B cell (primary cell): ENCODE measurements at regions not wholly inside any gene's neighbourhood (a gene's known extent, or its start where the extent isn't known, plus 50 kb on each side); places are given as distances from the start of the nearest gene placed in this dataset.

Experiments used
- ATAC-seq: fragments of 200-7000 bp; cut with Tn5 transposase; one replicate; pipeline ENCODE4 v1.10.0; 2021; ENCODE audit warnings: low read depth, mild to moderate bottlenecking, moderate number of reproducible peaks, moderate library complexity
- CTCF ChIA-PET: fragments of 350-600 bp; sonication (Branson Sonifier 250); formaldehyde crosslinking; loops from one replicate; lab custom pipeline; 2021; ENCODE audit warnings: antibody characterized with exemption, inconsistent platforms; lab: Charles Lee
- POLR2A ChIA-PET: fragments of 350-600 bp; sonication (Branson Sonifier 250); formaldehyde crosslinking; loops from one replicate; lab custom pipeline; 2021; ENCODE audit warnings: antibody characterized with exemption; lab: Charles Lee
- DNase-seq: peaks from one replicate; pipeline ENCODE4 v3.0.0; 2013
- H2AFZ ChIP-seq: 2 replicates; pipeline ENCODE4 v1.6.1; 2012; ENCODE audit warnings: mild to moderate bottlenecking, low read depth, low read length; ENCODE audit not compliant: insufficient read depth, poor library complexity, severe bottlenecking
- H3K27ac ChIP-seq, 2 donors: 1 replicate in 1 of 2; 2 replicates in 1 of 2; pipeline ENCODE4 v1.5.1; 2012 to 2013; ENCODE audit warnings: low read length in 2 of 2, mild to moderate bottlenecking in 2 of 2, moderate library complexity in 1 of 2
- H3K27me3 ChIP-seq, 4 experiments: fragments of 200-600 bp in 1 of 4; sonication (generic) in 1 of 4; replicated peaks in 1 of 4; 1 replicate in 2 of 4; 2 replicates in 2 of 4; pipeline versions ENCODE4 v1.6.1 to v1.7.0; 2013 to 2016; ENCODE audit warnings: low read length in 3 of 4, mild to moderate bottlenecking in 2 of 4, mixed read lengths in 1 of 4, moderate library complexity in 1 of 4; ENCODE audit not compliant: insufficient read depth in 4 of 4, control insufficient read depth in 3 of 4; ENCODE audit errors: control extremely low read depth in 1 of 4
- H3K36me3 ChIP-seq, 2 experiments: replicated peaks in 1 of 2; 1 replicate in 1 of 2; 2 replicates in 1 of 2; pipeline versions ENCODE4 v1.6.1 to v1.7.1; 2013; ENCODE audit warnings: low read length in 1 of 2; ENCODE audit not compliant: insufficient read depth in 2 of 2, control insufficient read depth in 1 of 2; ENCODE audit errors: control extremely low read depth in 1 of 2, extremely low read depth in 1 of 2
- H3K4me1 ChIP-seq, 2 donors: fragments of 200-600 bp in 1 of 2; sonication (generic) in 1 of 2; 1 replicate in 1 of 2; 2 replicates in 1 of 2; pipeline versions ENCODE4 v1.5.1 to v1.6.1; 2013 to 2017; ENCODE audit warnings: low read length in 2 of 2; ENCODE audit not compliant: control insufficient read depth in 2 of 2, insufficient read depth in 2 of 2
- H3K4me2 ChIP-seq: replicated peaks from 2 replicates; pipeline ENCODE3; 2012; ENCODE audit warnings: mild to moderate bottlenecking, low read depth, low read length; ENCODE audit not compliant: poor library complexity, severe bottlenecking
- H3K4me3 ChIP-seq, 5 experiments: fragments of 200-600 bp in 1 of 5; sonication (generic) in 1 of 5; 1 replicate in 3 of 5; 2 replicates in 2 of 5; pipeline versions ENCODE4 v1.5.1 to v1.7.0; 2011 to 2016; ENCODE audit warnings: low read length in 4 of 5, mild to moderate bottlenecking in 4 of 5, low read depth in 2 of 5, control low read depth in 1 of 5, moderate library complexity in 1 of 5; ENCODE audit not compliant: insufficient read depth in 1 of 5; ENCODE audit errors: control extremely low read depth in 1 of 5, extremely low read depth in 1 of 5
- H3K79me2 ChIP-seq: fragments of 200-600 bp; sonication (generic); one replicate; pipeline ENCODE4 v1.6.0; 2016; ENCODE audit warnings: low read length; ENCODE audit not compliant: control insufficient read depth, insufficient read depth
- H3K9ac ChIP-seq: fragments of 200-600 bp; sonication (generic); 2 replicates; pipeline ENCODE4 v1.6.1; 2017; ENCODE audit warnings: mild to moderate bottlenecking, low read length, moderate library complexity
- H3K9me3 ChIP-seq, 3 donors: one replicate each; pipeline versions ENCODE4 v1.6.1 to v1.7.1; 2013; ENCODE audit warnings: low read length in 2 of 3; ENCODE audit not compliant: control insufficient read depth in 2 of 3, insufficient read depth in 1 of 3; ENCODE audit errors: control extremely low read depth in 1 of 3
- H4K20me1 ChIP-seq: 2 replicates; pipeline ENCODE4 v1.6.0; 2012; ENCODE audit warnings: mild to moderate bottlenecking, low read length; ENCODE audit not compliant: insufficient read depth, control insufficient read depth, poor library complexity, severe bottlenecking
- H3K27ac Mint-ChIP-seq: one replicate; pipeline ENCODE4 v1.8.0; 2021; ENCODE audit warnings: mixed read lengths
- H3K27me3 Mint-ChIP-seq: one replicate; pipeline ENCODE4 v1.8.0; 2021; ENCODE audit warnings: mixed read lengths
- H3K4me1 Mint-ChIP-seq: one replicate; pipeline ENCODE4 v1.8.0; 2021; ENCODE audit warnings: mixed read lengths
- H3K4me3 Mint-ChIP-seq: one replicate; pipeline ENCODE4 v1.8.0; 2021; ENCODE audit warnings: mixed read lengths
- H3K9me3 Mint-ChIP-seq: one replicate; pipeline ENCODE4 v1.8.0; 2022; ENCODE audit warnings: mixed read lengths; ENCODE audit not compliant: insufficient read depth
- CTCF ChIP-seq: fragments of 200-600 bp; IDR thresholded peaks from one replicate; pipeline ENCODE4 v1.8.0; 2022; ENCODE audit warnings: antibody characterized with exemption, mild to moderate bottlenecking
- EZH2 ChIP-seq: IDR thresholded peaks from 2 replicates; pipeline ENCODE4 v1.6.1; 2012; ENCODE audit warnings: borderline replicate concordance, low read depth, mild to moderate bottlenecking, moderate library complexity, low read length; ENCODE audit not compliant: insufficient read depth, poor library complexity, severe bottlenecking
- WGBS: methylation state at CpG from one replicate; pipeline ENCODE4 v1.1.5; 2013; ENCODE audit warnings: missing lambda C conversion rate; ENCODE audit not compliant: insufficient coverage; 5-methylcytosine and 5-hydroxymethylcytosine counted together
- intact Hi-C: fragments of 100-400 bp; cut with micrococcal nuclease; formaldehyde crosslinking; loops from one replicate; pipeline ENCODE4 v1.10.0; 2022

GRCh38 chr15:92326236-92326635 is 67.4 kb upstream of the ST8SIA2 start:
- no peak overlapping the region for H3K9ac ChIP-seq
- ATAC-seq (no peak), DNase-seq (no peak)
- H3K4me1 ChIP-seq = no peaks in the 10 kb centered on the region
- no peak overlapping the region for H3K4me3 ChIP-seq
- no peaks in the 10 kb centered on the region for H3K27me3 Mint-ChIP-seq
- H3K9me3 ChIP-seq = peaks cover 0 to 5% (median 0%) of the 10 kb centered on the region in 3 donors
- TF ChIP-seq CTCF (no peak), EZH2 (no peak)
- no peaks in the 10 kb centered on the region for H3K9me3 Mint-ChIP-seq
- no peaks in the 10 kb centered on the region for H4K20me1 ChIP-seq
- H2AFZ ChIP-seq = no peak overlapping the region
- H3K27me3 ChIP-seq = no peaks in the 10 kb centered on the region
- H3K4me3 Mint-ChIP-seq = no peak overlapping the region
- H3K27ac Mint-ChIP-seq = no peak overlapping the region
- H3K4me1 Mint-ChIP-seq = no peaks in the 10 kb centered on the region
- intact Hi-C loops = no loop called here
- H3K4me2 ChIP-seq = no peak overlapping the region
- WGBS = 61% methylated on average over 5 of the region's 6 CpGs
- CTCF ChIA-PET = no interaction called here
- no peaks in the 10 kb centered on the region for H3K79me2 ChIP-seq
- H3K27ac ChIP-seq = no peak overlapping the region
- no peaks in the 10 kb centered on the region for H3K36me3 ChIP-seq
- POLR2A ChIA-PET = no interaction called here

GRCh38 chr15:92327033-92327432 is 66.6 kb upstream of the ST8SIA2 start:
- H4K20me1 ChIP-seq = no peaks in the 10 kb centered on the region
- DNase-seq (no peak), ATAC-seq (no peak)
- WGBS = 87% methylated on average over 4 of the region's 4 CpGs
- Mint-ChIP-seq H3K27ac (no peak overlapping the region), H3K4me1 (no peaks in the 10 kb centered on the region), H3K27me3 (no peaks in the 10 kb centered on the region), H3K9me3 (no peaks in the 10 kb centered on the region), H3K4me3 (no peak overlapping the region)
- intact Hi-C loops = no loop called here
- no peak overlapping the region for H2AFZ ChIP-seq
- TF ChIP-seq CTCF = no peak
- no peak for TF ChIP-seq EZH2
- H3K9me3 ChIP-seq = peaks cover 0 to 5% (median 0%) of the 10 kb centered on the region in 3 donors
- H3K9ac ChIP-seq = no peak overlapping the region
- no peaks in the 10 kb centered on the region for H3K36me3 ChIP-seq
- no peaks in the 10 kb centered on the region for H3K4me1 ChIP-seq
- no peak overlapping the region for H3K4me2 ChIP-seq
- H3K27ac ChIP-seq = no peak overlapping the region
- H3K4me3 ChIP-seq = no peak overlapping the region
- CTCF ChIA-PET = no interaction called here
- POLR2A ChIA-PET = no interaction called here
- no peaks in the 10 kb centered on the region for H3K79me2 ChIP-seq
- H3K27me3 ChIP-seq = no peaks in the 10 kb centered on the region
